Thyroid gland (tissue), 4 donors: ENCODE measurements at regions not wholly inside any gene's neighbourhood (a gene's known extent, or its start where the extent isn't known, plus 50 kb on each side); places are given as distances from the start of the nearest gene placed in this dataset.
"Not testable (repeated sequence)": the region's sequence is repeated elsewhere in the genome, so short reads cannot be mapped to it uniquely, and the experiment has no call there.

Experiments used
- DNase-seq, 2 donors: peaks; one replicate each; pipeline ENCODE4 v3.0.0-alpha.2; 2019
- H3K27ac ChIP-seq, 3 donors: fragments of 200-600 bp; sonication (generic); 1 replicate in 2 of 3; 2 replicates in 1 of 3; pipeline ENCODE4 v1.5.1; 2016 to 2019; ENCODE audit warnings: mild to moderate bottlenecking in 1 of 3, moderate library complexity in 1 of 3
- H3K27me3 ChIP-seq: fragments of 200-600 bp; sonication (generic); one replicate; pipeline ENCODE4 v1.5.1; 2019
- H3K36me3 ChIP-seq, 2 donors: fragments of 200-600 bp; sonication (generic); one replicate each; pipeline ENCODE4 v1.5.1; 2016 to 2019
- H3K4me1 ChIP-seq, 2 donors: fragments of 200-600 bp; sonication (generic); one replicate each; pipeline ENCODE4 v1.5.1; 2017 to 2019
- H3K4me3 ChIP-seq, 3 donors: fragments of 200-600 bp; sonication (generic); replicated peaks in 1 of 3; 1 replicate in 2 of 3; 2 replicates in 1 of 3; pipeline ENCODE4 v1.5.1; 2016; ENCODE audit warnings: mild to moderate bottlenecking in 1 of 3
- H3K9me3 ChIP-seq: fragments of 200-600 bp; sonication (generic); one replicate; pipeline ENCODE4 v1.5.1; 2017
- POLR2A ChIP-seq, 2 donors: fragments of 450-650 bp; IDR thresholded peaks; one replicate each; pipeline ENCODE4 v1.6.1; 2017; ENCODE audit warnings: antibody characterized with exemption in 2 of 2, mild to moderate bottlenecking in 2 of 2, moderate library complexity in 1 of 2
- WGBS, 2 donors: methylation state at CpG; one replicate each; pipeline ENCODE4 v1.1.5; 2017; 5-methylcytosine and 5-hydroxymethylcytosine counted together
- intact Hi-C: fragments of 100-400 bp; cut with DNase I; formaldehyde crosslinking; loops from one replicate; pipeline ENCODE4 v1.15.1; 2023
- TF ChIP-seq, protein P1 (sequence below), 6 experiments: fragments of 200-600 bp in 3 of 6; fragments of 450-650 bp in 3 of 6; sonication (generic) in 3 of 6; IDR thresholded peaks; one replicate each; pipeline ENCODE4 v1.5.1; 2016 to 2019; ENCODE audit warnings: antibody characterized with exemption in 6 of 6, mild to moderate bottlenecking in 2 of 6, inconsistent platforms in 1 of 6, moderate library complexity in 1 of 6

DNA sequence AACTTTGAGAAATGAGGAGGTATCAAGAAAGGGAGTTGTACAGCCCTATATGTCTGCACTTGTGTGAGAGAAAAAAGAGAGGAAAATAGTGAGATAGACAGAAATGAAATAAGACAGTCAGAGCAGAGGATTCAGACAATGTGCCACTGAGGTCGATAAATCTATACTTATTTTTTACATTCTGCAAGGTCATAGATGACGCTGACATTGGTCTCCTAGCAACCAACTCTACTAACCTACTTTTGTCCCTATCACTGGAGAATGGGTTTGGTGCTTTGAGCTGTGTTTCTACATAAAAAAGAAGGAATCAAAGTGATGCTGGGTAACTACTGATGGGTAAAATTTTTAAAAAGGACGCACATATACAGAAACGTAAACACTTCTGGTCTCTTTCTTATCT, 573.3 kb upstream of the RORB start:
- 87 to 90% methylated on average over 4 of the region's 4 CpGs for WGBS, 2 donors
- no peak for TF ChIP-seq POLR2A (IDR thresholded peaks at IDR 0.05)
- TF ChIP-seq, protein P1, sequence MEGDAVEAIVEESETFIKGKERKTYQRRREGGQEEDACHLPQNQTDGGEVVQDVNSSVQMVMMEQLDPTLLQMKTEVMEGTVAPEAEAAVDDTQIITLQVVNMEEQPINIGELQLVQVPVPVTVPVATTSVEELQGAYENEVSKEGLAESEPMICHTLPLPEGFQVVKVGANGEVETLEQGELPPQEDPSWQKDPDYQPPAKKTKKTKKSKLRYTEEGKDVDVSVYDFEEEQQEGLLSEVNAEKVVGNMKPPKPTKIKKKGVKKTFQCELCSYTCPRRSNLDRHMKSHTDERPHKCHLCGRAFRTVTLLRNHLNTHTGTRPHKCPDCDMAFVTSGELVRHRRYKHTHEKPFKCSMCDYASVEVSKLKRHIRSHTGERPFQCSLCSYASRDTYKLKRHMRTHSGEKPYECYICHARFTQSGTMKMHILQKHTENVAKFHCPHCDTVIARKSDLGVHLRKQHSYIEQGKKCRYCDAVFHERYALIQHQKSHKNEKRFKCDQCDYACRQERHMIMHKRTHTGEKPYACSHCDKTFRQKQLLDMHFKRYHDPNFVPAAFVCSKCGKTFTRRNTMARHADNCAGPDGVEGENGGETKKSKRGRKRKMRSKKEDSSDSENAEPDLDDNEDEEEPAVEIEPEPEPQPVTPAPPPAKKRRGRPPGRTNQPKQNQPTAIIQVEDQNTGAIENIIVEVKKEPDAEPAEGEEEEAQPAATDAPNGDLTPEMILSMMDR (IDR thresholded peaks at IDR 0.05): no peak
- intact Hi-C loops: no loop called here
- Histone ChIP-seq H3K36me3 (no peaks in the 10 kb centered on the region), H3K4me3 (no peak overlapping the region), H3K9me3 (no peaks in the 10 kb centered on the region), H3K4me1 (no peaks in the 10 kb centered on the region), H3K27me3 (no peaks in the 10 kb centered on the region), H3K27ac (no peak overlapping the region)
- DNase-seq: no peak

DNA sequence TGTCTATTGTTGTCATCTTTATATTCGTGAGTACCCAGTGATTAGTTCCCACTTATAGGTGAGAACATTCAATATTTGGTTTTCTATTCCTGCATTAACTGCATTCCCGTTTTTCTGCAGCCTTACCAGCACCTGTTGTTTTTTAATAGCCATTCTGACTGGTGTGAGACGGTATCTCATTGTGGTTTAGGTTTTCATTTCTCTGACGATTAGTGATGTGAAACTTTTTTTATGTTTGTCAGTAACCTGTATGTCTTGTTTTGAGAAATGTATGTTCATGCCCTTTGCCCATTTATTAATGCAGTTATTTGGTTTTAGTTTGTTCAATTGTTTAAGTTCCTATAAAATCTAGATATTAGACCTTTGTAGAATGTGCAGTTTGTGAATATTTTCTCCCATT, 546.0 kb upstream of the RORB start:
- WGBS, 2 donors: 62 to 66% methylated on average over 4 of the region's 4 CpGs
- no peaks in the 10 kb centered on the region for H3K4me1 ChIP-seq
- no peaks in the 10 kb centered on the region for H3K9me3 ChIP-seq
- H3K27ac ChIP-seq: no peak overlapping the region
- intact Hi-C loops: no loop called here
- H3K36me3 ChIP-seq: no peaks in the 10 kb centered on the region
- TF ChIP-seq, protein P1 (IDR thresholded peaks at IDR 0.05): no peak
- no peak for TF ChIP-seq POLR2A (IDR thresholded peaks at IDR 0.05)
- H3K27me3 ChIP-seq: no peaks in the 10 kb centered on the region
- no peak overlapping the region for H3K4me3 ChIP-seq
- no peak for DNase-seq

DNA sequence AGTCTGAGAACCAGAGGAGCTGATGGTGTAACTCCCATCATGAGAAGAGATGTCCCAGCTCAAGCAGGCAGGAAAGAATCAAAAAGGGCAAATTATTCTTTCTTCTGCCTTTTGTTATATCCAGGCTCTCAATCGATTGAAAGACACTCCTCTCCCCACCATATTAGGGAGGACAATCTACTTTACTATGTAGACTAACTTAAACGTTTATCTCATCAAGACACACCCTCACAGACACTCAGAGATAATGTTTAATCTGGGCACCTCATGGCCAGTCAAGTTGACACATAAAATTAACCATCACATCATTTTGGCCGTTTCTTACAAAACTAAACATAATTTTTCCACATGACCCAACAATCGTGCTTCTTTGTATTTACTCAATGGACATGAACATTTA, 534.3 kb upstream of the RORB start:
- Histone ChIP-seq H3K9me3 (no peaks in the 10 kb centered on the region), H3K4me1 (no peaks in the 10 kb centered on the region), H3K36me3 (no peaks in the 10 kb centered on the region), H3K4me3 (no peak overlapping the region), H3K27ac (no peak overlapping the region), H3K27me3 (no peaks in the 10 kb centered on the region)
- WGBS, 2 donors: 75 to 76% methylated on average over 4 of the region's 4 CpGs
- TF ChIP-seq, protein P1 (IDR thresholded peaks at IDR 0.05): no peak
- TF ChIP-seq POLR2A (IDR thresholded peaks at IDR 0.05): no peak
- intact Hi-C loops: no loop called here
- DNase-seq: no peak

DNA sequence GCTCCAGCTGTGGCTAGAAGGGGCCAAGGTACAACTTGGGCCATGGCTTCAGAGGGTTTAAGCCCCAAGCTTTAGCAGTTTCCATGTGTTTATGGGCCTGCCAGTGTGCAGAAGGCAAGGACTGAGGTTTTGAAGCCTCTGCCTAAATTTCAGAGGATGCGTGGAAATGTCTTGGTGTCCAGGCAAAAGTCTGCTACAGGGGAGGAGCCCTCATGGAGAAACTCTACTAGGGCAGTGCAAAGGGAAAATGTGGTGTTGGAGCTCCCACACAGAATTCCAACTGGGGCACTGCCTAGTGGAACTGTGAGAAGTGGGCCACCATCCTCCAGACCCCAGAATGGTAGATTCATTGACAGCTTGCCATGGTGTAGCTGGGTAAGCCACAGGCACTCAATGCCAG, 527.2 kb upstream of the RORB start:
- H3K4me3 ChIP-seq: no peak overlapping the region
- TF ChIP-seq, protein P1 (IDR thresholded peaks at IDR 0.05): no peak
- TF ChIP-seq POLR2A (IDR thresholded peaks at IDR 0.05): no peak
- intact Hi-C loops: no loop called here
- no peaks in the 10 kb centered on the region for H3K36me3 ChIP-seq
- 100% methylated on average over 1 of the region's 1 CpG for WGBS, 2 donors
- H3K27me3 ChIP-seq: no peaks in the 10 kb centered on the region
- H3K4me1 ChIP-seq: no peaks in the 10 kb centered on the region
- no peak for DNase-seq
- H3K27ac ChIP-seq: no peak overlapping the region
- H3K9me3 ChIP-seq: no peaks in the 10 kb centered on the region

DNA sequence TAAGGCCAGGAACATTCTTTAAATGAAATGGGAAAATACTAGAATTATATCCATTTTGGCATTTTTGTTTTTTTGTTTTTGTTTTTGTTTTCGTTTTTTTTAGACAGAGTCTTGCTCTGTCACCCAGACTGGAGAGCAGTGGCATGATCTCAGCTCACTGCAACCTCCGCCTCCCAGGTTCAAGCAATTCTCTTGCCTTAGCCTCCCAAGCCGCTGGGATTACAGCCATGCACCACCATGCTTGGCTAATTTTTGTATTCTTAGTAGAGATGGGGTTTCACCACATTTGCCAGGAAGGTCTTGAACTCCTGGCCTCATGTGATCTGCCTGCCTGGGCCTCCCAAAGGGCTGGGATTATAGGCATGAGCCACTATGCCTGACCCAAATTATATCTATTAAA, 520.7 kb upstream of the RORB start:
- H3K36me3 ChIP-seq, H3K27me3 ChIP-seq, H3K27ac ChIP-seq, intact Hi-C loops, H3K9me3 ChIP-seq, H3K4me3 ChIP-seq, H3K4me1 ChIP-seq, DNase-seq: not testable (repeated sequence)
- 85 to 86% methylated on average over 3 of the region's 3 CpGs for WGBS, 2 donors

DNA sequence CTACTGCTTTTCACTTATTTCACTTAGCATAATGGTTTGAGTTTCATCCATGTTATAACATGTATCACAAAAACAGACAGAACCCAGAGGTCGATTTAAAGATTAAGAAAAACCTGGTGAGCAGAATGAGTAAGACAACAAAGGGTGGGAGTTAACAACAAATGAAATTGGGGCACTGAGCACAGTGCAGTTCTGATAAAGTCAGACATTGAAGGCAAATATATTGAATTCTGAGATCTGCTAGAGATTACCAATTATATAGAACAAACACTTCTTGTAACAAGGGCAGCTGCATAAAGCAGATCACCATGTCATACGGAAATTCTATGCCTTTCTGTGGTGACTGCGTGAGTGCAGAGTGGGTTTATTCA, 517.3 kb upstream of the RORB start:
- Histone ChIP-seq H3K27me3 (no peaks in the 10 kb centered on the region), H3K9me3 (no peaks in the 10 kb centered on the region), H3K4me3 (no peak overlapping the region), H3K36me3 (no peaks in the 10 kb centered on the region), H3K4me1 (no peaks in the 10 kb centered on the region), H3K27ac (no peak overlapping the region)
- TF ChIP-seq POLR2A (IDR thresholded peaks at IDR 0.05): no peak
- TF ChIP-seq, protein P1 (IDR thresholded peaks at IDR 0.05): no peak
- intact Hi-C loops: no loop called here
- 73 to 77% methylated on average over 3 of the region's 3 CpGs for WGBS, 2 donors
- no peak for DNase-seq
